A549 (cell line): ENCODE measurements at regions not wholly inside any gene's neighbourhood (a gene's known extent, or its start where the extent isn't known, plus 50 kb on each side); places are given as distances from the start of the nearest gene placed in this dataset.

Experiments used
- ATAC-seq, 2 experiments: fragments of 200-7000 bp in 1 of 2; fragments of >200 bp in 1 of 2; cut with Nextera tagmentation in 1 of 2; cut with Tn5 transposase in 1 of 2; 3 replicates each; pipeline versions ENCODE4 v1.8.0 to v1.9.1; 2018 to 2020; ENCODE audit warnings: mild to moderate bottlenecking in 1 of 2, moderate library complexity in 1 of 2
- CTCF ChIA-PET: fragments of 300-600 bp; sonication (Branson Sonifier 250); formaldehyde crosslinking; extraction: SDS; loops from one replicate; lab custom pipeline; 2021; ENCODE audit warnings: antibody characterized with exemption, inconsistent platforms; lab: Yijun Ruan, JAX
- POLR2A ChIA-PET: fragments of 350-600 bp; formaldehyde crosslinking; extraction: SDS; loops from one replicate; lab custom pipeline; 2021; ENCODE audit warnings: antibody characterized with exemption, inconsistent platforms; lab: Yijun Ruan, JAX
- DNase-seq, 2 experiments: peaks; one replicate each; pipeline versions ENCODE4 v3.0.0 to v3.0.0-alpha.2; 2011 to 2016; ENCODE audit warnings: low read depth in 1 of 2, low spot score in 1 of 2
- FAIRE-seq: peaks from 2 replicates; lab custom pipeline; 2011; peaks lifted over from hg19 to GRCh38; lab: Jason Lieb, UNC
- H3K27ac ChIP-seq, 2 experiments: fragments of >200 bp; sonication (Bioruptor Twin); formaldehyde crosslinking; 3 replicates each; pipeline ENCODE4 v1.5.1; 2016 to 2017
- H3K4me1 ChIP-seq: fragments of >200 bp; sonication (Bioruptor Twin); formaldehyde crosslinking; 3 replicates; pipeline ENCODE4 v1.6.1; 2016
- H3K4me2 ChIP-seq: fragments of >200 bp; sonication (Bioruptor Twin); formaldehyde crosslinking; 3 replicates; pipeline ENCODE4 v1.6.1; 2016
- H3K4me3 ChIP-seq: fragments of >200 bp; sonication (Bioruptor Twin); formaldehyde crosslinking; 3 replicates; pipeline ENCODE4 v1.5.1; 2016
- H3K9me3 ChIP-seq: fragments of >200 bp; sonication (Bioruptor Twin); formaldehyde crosslinking; 3 replicates; pipeline ENCODE4 v1.6.1; 2016
- BHLHE40 ChIP-seq: IDR thresholded peaks from 2 replicates; pipeline ENCODE4 v1.6.1; 2012; ENCODE audit warnings: low read depth, low read length, inconsistent platforms
- CBX2 ChIP-seq: fragments of 200-600 bp; sonication (generic); IDR thresholded peaks from 2 replicates; pipeline ENCODE4 v1.6.1; 2016; ENCODE audit warnings: low read depth, mild to moderate bottlenecking, borderline replicate concordance
- CBX8 ChIP-seq: fragments of 200-600 bp; sonication (generic); IDR thresholded peaks from 2 replicates; pipeline ENCODE4 v1.6.1; 2016
- EP300 ChIP-seq, 2 experiments: fragments of >200 bp; sonication (Bioruptor Twin); formaldehyde crosslinking; IDR thresholded peaks; 2 replicates in 1 of 2; 3 replicates in 1 of 2; pipeline ENCODE4 v1.6.1; 2016 to 2017
- FOSB ChIP-seq: fragments of 250-450 bp; sonication (Bioruptor Pico); IDR thresholded peaks from 2 replicates; pipeline ENCODE4 v1.5.0; 2020; ENCODE audit warnings: mild to moderate bottlenecking, moderate library complexity
- FOSL2 ChIP-seq, 2 experiments: fragments of 450-650 bp in 1 of 2; fragments of >200 bp in 1 of 2; sonication (Bioruptor Twin) in 1 of 2; formaldehyde crosslinking; IDR thresholded peaks; 2 replicates each; pipeline versions ENCODE4 v1.5.0 to v1.6.1; 2016 to 2020; ENCODE audit warnings: mild to moderate bottlenecking in 1 of 2, moderate library complexity in 1 of 2
- HEYL ChIP-seq: fragments of 250-450 bp; sonication (Bioruptor Pico); IDR thresholded peaks from 2 replicates; pipeline ENCODE4 v1.8.0; 2021; ENCODE audit warnings: mild to moderate bottlenecking, moderate library complexity
- HOXB5 ChIP-seq: fragments of 250-450 bp; sonication (Bioruptor Pico); IDR thresholded peaks from 2 replicates; pipeline ENCODE4 v1.5.0; 2020; ENCODE audit warnings: mild to moderate bottlenecking, moderate library complexity
- KDM5A ChIP-seq: fragments of 200-600 bp; sonication (generic); IDR thresholded peaks from 2 replicates; pipeline ENCODE4 v1.6.1; 2016; ENCODE audit warnings: antibody characterized with exemption, mild to moderate bottlenecking
- POLR2A ChIP-seq: IDR thresholded peaks from 2 replicates; pipeline ENCODE4 v1.6.1; 2012; ENCODE audit warnings: mild to moderate bottlenecking, low read length
- TFCP2L1 ChIP-seq: fragments of 250-450 bp; sonication (Bioruptor Pico); IDR thresholded peaks from 2 replicates; pipeline ENCODE4 v1.5.0; 2021; ENCODE audit warnings: mild to moderate bottlenecking
- ZNF302 ChIP-seq: fragments of 250-450 bp; sonication (Bioruptor Pico); IDR thresholded peaks from 2 replicates; pipeline ENCODE4 v1.9.0; 2021; ENCODE audit warnings: inconsistent platforms, mild to moderate bottlenecking, moderate library complexity
- WGBS: methylation state at CpG from one replicate; pipeline ENCODE4 v1.1.6; 2017; ENCODE audit errors: missing lambda C conversion rate; 5-methylcytosine and 5-hydroxymethylcytosine counted together
- TF ChIP-seq, protein P1 (sequence below): fragments of 200-600 bp; sonication (generic); IDR thresholded peaks from 2 replicates; pipeline ENCODE4 v1.6.1; 2016; ENCODE audit warnings: antibody characterized with exemption, mild to moderate bottlenecking, moderate library complexity
- TF ChIP-seq, protein P2 (sequence below): IDR thresholded peaks from 2 replicates; pipeline ENCODE4 v1.6.1; 2012; ENCODE audit warnings: low read depth, borderline replicate concordance
- TF ChIP-seq, protein P3 (sequence below): fragments of 450-650 bp; IDR thresholded peaks from 2 replicates; pipeline ENCODE4 v1.6.1; 2014; ENCODE audit warnings: antibody characterized with exemption
- TF ChIP-seq, protein P4 (sequence below): fragments of 250-450 bp; sonication (Bioruptor Pico); IDR thresholded peaks from 2 replicates; pipeline ENCODE4 v1.5.0; 2021; ENCODE audit warnings: mild to moderate bottlenecking, moderate library complexity, borderline replicate concordance

GRCh38 chr7:131212114-131212513 is 115.6 kb upstream of the MKLN1 start:
- Histone ChIP-seq H3K4me3 (no peak overlapping the region), H3K4me2 (no peak overlapping the region), H3K9me3 (no peaks in the 10 kb centered on the region), H3K4me1 (no peaks in the 10 kb centered on the region), H3K27ac (no peak overlapping the region; a peak in 1 of 6 replicates)
- DNase-seq (no peak), ATAC-seq (peak in 1 of 2 experiments; percentile 42; a peak in 1 of 6 replicates), FAIRE-seq (no peak)
- TF ChIP-seq, protein P1, sequence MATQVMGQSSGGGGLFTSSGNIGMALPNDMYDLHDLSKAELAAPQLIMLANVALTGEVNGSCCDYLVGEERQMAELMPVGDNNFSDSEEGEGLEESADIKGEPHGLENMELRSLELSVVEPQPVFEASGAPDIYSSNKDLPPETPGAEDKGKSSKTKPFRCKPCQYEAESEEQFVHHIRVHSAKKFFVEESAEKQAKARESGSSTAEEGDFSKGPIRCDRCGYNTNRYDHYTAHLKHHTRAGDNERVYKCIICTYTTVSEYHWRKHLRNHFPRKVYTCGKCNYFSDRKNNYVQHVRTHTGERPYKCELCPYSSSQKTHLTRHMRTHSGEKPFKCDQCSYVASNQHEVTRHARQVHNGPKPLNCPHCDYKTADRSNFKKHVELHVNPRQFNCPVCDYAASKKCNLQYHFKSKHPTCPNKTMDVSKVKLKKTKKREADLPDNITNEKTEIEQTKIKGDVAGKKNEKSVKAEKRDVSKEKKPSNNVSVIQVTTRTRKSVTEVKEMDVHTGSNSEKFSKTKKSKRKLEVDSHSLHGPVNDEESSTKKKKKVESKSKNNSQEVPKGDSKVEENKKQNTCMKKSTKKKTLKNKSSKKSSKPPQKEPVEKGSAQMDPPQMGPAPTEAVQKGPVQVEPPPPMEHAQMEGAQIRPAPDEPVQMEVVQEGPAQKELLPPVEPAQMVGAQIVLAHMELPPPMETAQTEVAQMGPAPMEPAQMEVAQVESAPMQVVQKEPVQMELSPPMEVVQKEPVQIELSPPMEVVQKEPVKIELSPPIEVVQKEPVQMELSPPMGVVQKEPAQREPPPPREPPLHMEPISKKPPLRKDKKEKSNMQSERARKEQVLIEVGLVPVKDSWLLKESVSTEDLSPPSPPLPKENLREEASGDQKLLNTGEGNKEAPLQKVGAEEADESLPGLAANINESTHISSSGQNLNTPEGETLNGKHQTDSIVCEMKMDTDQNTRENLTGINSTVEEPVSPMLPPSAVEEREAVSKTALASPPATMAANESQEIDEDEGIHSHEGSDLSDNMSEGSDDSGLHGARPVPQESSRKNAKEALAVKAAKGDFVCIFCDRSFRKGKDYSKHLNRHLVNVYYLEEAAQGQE, result peak; percentile 90
- TF ChIP-seq FOSB (CRISPR knock-in tag), result no peak
- ChIA-PET CTCF (interaction anchor here (0.9 kb wide), 1 partner anchor 13 kb away, joined by 3 read pairs; no protein-coding TSS in a partner anchor), POLR2A (no interaction called here)

DNA sequence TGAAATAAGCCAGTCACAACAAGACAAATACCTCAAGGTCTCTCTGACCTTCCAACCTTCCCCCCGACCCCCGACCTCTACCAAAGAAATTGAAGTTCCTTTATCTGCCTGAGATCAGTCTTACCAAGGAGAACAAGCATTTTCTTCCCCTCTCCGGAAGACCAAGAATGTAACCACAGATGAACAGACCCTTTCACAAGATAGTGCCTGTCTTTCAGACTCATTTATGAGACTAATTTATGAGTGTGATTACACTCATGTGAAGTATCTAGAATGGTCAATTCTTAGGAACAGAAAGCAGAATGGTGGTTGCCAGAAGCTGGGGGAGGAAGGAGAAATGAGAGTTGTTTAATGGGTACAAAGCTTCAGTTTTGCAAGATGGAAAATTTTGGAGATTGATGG is 108.9 kb upstream of the MKLN1 start:
- Histone ChIP-seq H3K4me1 (peaks cover 13% of the 10 kb centered on the region), H3K4me2 (no peak overlapping the region), H3K4me3 (no peak overlapping the region), H3K9me3 (no peaks in the 10 kb centered on the region), H3K27ac (peak overlapping the region in 1 of 2 experiments; percentile 35; a peak in 1 of 6 replicates)
- DNase-seq (no peak), ATAC-seq (no peak), FAIRE-seq (no peak)
- ChIA-PET POLR2A (no interaction called here), CTCF (no interaction called here)
- WGBS, result 90% methylated on average over 3 of the region's 3 CpGs
- TF ChIP-seq, protein P2, sequence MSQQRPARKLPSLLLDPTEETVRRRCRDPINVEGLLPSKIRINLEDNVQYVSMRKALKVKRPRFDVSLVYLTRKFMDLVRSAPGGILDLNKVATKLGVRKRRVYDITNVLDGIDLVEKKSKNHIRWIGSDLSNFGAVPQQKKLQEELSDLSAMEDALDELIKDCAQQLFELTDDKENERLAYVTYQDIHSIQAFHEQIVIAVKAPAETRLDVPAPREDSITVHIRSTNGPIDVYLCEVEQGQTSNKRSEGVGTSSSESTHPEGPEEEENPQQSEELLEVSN, result no peak
- TF ChIP-seq, protein P3, sequence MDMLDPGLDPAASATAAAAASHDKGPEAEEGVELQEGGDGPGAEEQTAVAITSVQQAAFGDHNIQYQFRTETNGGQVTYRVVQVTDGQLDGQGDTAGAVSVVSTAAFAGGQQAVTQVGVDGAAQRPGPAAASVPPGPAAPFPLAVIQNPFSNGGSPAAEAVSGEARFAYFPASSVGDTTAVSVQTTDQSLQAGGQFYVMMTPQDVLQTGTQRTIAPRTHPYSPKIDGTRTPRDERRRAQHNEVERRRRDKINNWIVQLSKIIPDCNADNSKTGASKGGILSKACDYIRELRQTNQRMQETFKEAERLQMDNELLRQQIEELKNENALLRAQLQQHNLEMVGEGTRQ, result no peak
- TF ChIP-seq KDM5A (no peak), BHLHE40 (no peak), HEYL (CRISPR knock-in tag) (no peak), ZNF302 (no peak), CBX8 (no peak), POLR2A (no peak)
- TF ChIP-seq, protein P4, sequence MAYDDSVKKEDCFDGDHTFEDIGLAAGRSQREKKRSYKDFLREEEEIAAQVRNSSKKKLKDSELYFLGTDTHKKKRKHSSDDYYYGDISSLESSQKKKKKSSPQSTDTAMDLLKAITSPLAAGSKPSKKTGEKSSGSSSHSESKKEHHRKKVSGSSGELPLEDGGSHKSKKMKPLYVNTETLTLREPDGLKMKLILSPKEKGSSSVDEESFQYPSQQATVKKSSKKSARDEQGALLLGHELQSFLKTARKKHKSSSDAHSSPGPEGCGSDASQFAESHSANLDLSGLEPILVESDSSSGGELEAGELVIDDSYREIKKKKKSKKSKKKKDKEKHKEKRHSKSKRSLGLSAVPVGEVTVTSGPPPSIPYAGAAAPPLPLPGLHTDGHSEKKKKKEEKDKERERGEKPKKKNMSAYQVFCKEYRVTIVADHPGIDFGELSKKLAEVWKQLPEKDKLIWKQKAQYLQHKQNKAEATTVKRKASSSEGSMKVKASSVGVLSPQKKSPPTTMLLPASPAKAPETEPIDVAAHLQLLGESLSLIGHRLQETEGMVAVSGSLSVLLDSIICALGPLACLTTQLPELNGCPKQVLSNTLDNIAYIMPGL (CRISPR knock-in tag), result no peak

GRCh38 chr7:131219312-131220041 is 108.2 kb upstream of the MKLN1 start:
- FAIRE-seq (no peak), ATAC-seq (no peak)

More at GRCh38 chr7:131219312-131220041, 108.2 kb upstream of the MKLN1 start:
- Histone ChIP-seq H3K4me3 (no peak overlapping the region), H3K9me3 (no peaks in the 10 kb centered on the region)
- WGBS, result 64% methylated on average over 8 of the region's 8 CpGs
- ChIA-PET POLR2A (no interaction called here), CTCF (no interaction called here)
- no peak for TF ChIP-seq FOSL2 (IDR thresholded peaks at IDR 0.05)
- TF ChIP-seq FOSL2 (CRISPR knock-in tag; IDR thresholded peaks at IDR 0.05), result no peak
- no peak for TF ChIP-seq TFCP2L1 (CRISPR knock-in tag)
- TF ChIP-seq HOXB5 (CRISPR knock-in tag), result no peak
- TF ChIP-seq, protein P2, result no peak
- TF ChIP-seq, protein P3, result no peak
- TF ChIP-seq EP300 (IDR thresholded peaks at IDR 0.05), result no peak
- no peak for TF ChIP-seq CBX2
- TF ChIP-seq, protein P1, result no peak
- no peak for TF ChIP-seq KDM5A
- TF ChIP-seq, all 56 proteins: peak for 0
- peaks cover 17% of the 10 kb centered on the region for H3K4me1 ChIP-seq
- no peak for DNase-seq
- H3K4me2 ChIP-seq, result peak overlapping the region; percentile 36; the same call in 2 of the 3 replicates
- peak overlapping the region; percentile 19 to 39; a peak in 3 of 6 replicates for H3K27ac ChIP-seq
